ENCODE measurements at regions not wholly inside any gene's neighbourhood (a gene's known extent, or its start where the extent isn't known, plus 50 kb on each side); places are given as distances from the start of the nearest gene placed in this dataset.

GRCh38 chr5:96142184-96142781 lies 180.6 kb upstream of the ELL2 start:
- no peak for DNase-seq (ENCODE audit: low read depth in 1 of 2, low spot score in 1 of 2)
- Histone ChIP-seq H3K27ac (replicated peaks) (no peak overlapping the region), H3K27me3 (ENCODE audit: insufficient read depth, poor library complexity, severe bottlenecking) (no peaks in the 10 kb centered on the region), H3K4me3 (replicated peaks; ENCODE audit: insufficient read depth, low read length) (no peak overlapping the region)
- no peak for TF ChIP-seq POLR2AphosphoS5 (IDR thresholded peaks at IDR 0.05; ENCODE audit: low read depth)
- no peak for TF ChIP-seq CTCF (IDR thresholded peaks at IDR 0.05; ENCODE audit: insufficient read depth, low read length)
- no peak for TF ChIP-seq SPI1 (IDR thresholded peaks at IDR 0.05; ENCODE audit: borderline replicate concordance, low read depth)
- TF ChIP-seq GABPA (IDR thresholded peaks at IDR 0.05; ENCODE audit: low read depth) = no peak
- no peak for TF ChIP-seq REST (IDR thresholded peaks at IDR 0.05; ENCODE audit: insufficient replicate concordance, low read depth)

- H3K27ac ChIP-seq (replicated peaks) = no peak overlapping the region
- H3K27me3 ChIP-seq (ENCODE audit: insufficient read depth, poor library complexity, severe bottlenecking) = no peaks in the 10 kb centered on the region
- no peak for TF ChIP-seq CTCF (IDR thresholded peaks at IDR 0.05; ENCODE audit: insufficient read depth, low read length)
- no peak for TF ChIP-seq POLR2AphosphoS5 (IDR thresholded peaks at IDR 0.05; ENCODE audit: low read depth)
- no peak for TF ChIP-seq REST (IDR thresholded peaks at IDR 0.05; ENCODE audit: insufficient replicate concordance, low read depth)
- no peak for TF ChIP-seq SPI1 (IDR thresholded peaks at IDR 0.05; ENCODE audit: borderline replicate concordance, low read depth)
- TF ChIP-seq GABPA (IDR thresholded peaks at IDR 0.05; ENCODE audit: low read depth) = no peak
- no peak for DNase-seq (ENCODE audit: low read depth in 1 of 2, low spot score in 1 of 2)
- H3K4me3 ChIP-seq (replicated peaks; ENCODE audit: insufficient read depth, low read length) = no peak overlapping the region
These were observed 180.1 kb upstream of the ELL2 start for GRCh38 chr5:96141749-96142148.

DNA sequence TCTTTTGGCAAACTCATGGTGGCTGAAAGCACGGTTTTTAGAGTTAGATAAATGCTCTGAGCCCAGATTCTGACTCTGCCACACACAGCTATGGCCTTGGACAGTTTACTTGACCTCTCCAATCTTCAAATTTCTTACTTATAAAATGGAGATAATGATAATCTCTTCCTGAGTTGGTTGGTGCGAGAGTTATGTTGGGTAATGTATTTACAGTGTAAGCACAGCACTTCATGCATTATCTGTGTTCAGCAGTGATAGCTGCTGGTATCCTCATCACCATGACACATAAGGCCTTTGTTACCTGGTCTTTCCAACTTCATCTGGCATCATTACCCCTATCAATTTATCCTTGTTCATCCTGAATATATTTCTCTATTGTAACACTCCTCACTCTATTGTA lies 178.8 kb upstream of the ELL2 start:
- Histone ChIP-seq H3K27ac (replicated peaks) (no peak overlapping the region), H3K27me3 (ENCODE audit: insufficient read depth, poor library complexity, severe bottlenecking) (no peaks in the 10 kb centered on the region), H3K4me3 (replicated peaks; ENCODE audit: insufficient read depth, low read length) (no peak overlapping the region)
- no peak for DNase-seq (ENCODE audit: low read depth in 1 of 2, low spot score in 1 of 2)
- TF ChIP-seq POLR2AphosphoS5 (IDR thresholded peaks at IDR 0.05; ENCODE audit: low read depth) (no peak), SPI1 (IDR thresholded peaks at IDR 0.05; ENCODE audit: borderline replicate concordance, low read depth) (no peak), GABPA (IDR thresholded peaks at IDR 0.05; ENCODE audit: low read depth) (no peak), CTCF (IDR thresholded peaks at IDR 0.05; ENCODE audit: insufficient read depth, low read length) (no peak), REST (IDR thresholded peaks at IDR 0.05; ENCODE audit: insufficient replicate concordance, low read depth) (no peak)
